HG03432 (cell line): ENCODE measurements at regions not wholly inside any gene's neighbourhood (a gene's known extent, or its start where the extent isn't known, plus 50 kb on each side); places are given as distances from the start of the nearest gene placed in this dataset.
"Not testable (repeated sequence)": the region's sequence is repeated elsewhere in the genome, so short reads cannot be mapped to it uniquely, and the experiment has no call there.

Experiments
- ATAC-seq: cut with Tn5 transposase; IDR thresholded peaks from one replicate; pipeline ENCODE4 v1.9.1; 2021; ENCODE audit warnings: mild to moderate bottlenecking, moderate library complexity; ENCODE audit not compliant: unreplicated experiment

DNA sequence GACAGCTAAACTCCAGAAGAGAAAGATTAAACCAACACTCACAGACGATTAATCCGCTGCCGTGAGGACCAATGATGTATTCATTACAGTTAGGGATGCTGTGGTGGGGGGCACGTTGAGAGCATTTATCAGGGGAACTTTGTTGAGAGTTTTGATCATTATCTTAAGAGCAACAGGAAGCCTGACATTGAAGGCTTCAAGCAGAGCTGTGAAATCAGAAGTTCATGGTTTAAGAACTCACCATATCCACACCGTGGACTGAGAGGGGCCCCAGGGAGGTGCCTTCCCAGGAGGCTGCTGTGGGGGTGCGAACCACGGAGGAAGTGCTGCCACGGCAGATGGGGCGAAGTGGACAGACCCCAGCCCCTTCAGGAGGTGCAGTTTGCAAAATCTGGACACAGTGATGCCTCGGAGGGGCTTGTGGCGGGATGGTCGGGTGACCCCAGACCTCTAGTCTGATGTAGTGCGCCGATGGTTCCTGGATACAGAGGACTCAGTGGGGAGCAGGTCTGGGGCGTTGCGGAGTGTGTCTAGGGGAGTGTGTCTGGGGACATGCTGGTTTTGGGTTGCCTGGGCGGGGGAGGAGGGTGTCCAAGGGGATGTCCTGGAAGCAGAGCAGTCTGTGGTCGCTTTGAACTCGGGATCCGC lies 73.0 kb downstream of the DIO3 start:
- ATAC-seq, result no peak

DNA sequence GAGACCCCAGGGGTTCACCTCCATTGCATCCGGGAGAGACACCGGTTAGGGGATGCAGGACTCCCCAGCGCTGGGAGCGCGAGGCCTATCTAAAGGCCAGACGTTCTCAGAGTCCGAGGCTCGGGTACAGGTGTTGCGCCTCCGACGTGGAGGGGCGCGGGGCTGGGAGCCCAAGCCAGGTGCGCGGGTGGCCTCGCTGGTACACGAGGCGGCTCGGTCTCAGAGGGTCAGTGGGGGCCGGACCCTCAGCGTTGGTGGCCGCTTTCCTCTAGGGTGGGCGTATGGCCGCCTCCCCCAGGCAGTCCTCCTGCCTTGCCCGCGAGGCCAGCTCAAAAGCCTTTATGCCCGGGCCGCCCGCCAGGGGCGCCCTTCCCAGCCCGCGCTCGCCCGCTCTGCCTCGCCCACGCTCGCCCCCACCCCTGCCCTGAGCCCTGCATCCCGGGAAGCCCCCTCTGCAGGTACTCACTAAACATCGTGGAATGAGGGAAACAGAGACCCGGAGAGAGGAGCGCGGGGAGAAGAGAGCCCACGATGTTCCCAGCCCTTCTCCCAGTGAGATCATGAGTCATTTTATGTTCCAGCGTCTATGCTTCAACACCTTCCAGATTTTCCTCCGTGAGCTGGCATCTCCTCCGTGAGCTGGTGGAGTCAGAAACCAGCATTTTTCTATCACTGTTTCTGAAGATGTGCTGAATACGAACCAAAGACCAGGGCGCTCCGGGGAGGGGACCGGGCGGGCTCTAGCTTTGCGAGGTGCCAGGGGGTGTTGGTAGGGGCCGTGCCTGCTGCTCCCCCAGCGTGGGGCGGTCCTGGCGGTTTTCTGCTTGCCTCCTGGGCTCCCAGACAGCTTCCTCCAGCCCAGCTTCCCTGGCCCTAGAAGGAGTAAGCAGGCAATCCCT lies 73.8 kb downstream of the DIO3 start:
- ATAC-seq, result no peak

DNA sequence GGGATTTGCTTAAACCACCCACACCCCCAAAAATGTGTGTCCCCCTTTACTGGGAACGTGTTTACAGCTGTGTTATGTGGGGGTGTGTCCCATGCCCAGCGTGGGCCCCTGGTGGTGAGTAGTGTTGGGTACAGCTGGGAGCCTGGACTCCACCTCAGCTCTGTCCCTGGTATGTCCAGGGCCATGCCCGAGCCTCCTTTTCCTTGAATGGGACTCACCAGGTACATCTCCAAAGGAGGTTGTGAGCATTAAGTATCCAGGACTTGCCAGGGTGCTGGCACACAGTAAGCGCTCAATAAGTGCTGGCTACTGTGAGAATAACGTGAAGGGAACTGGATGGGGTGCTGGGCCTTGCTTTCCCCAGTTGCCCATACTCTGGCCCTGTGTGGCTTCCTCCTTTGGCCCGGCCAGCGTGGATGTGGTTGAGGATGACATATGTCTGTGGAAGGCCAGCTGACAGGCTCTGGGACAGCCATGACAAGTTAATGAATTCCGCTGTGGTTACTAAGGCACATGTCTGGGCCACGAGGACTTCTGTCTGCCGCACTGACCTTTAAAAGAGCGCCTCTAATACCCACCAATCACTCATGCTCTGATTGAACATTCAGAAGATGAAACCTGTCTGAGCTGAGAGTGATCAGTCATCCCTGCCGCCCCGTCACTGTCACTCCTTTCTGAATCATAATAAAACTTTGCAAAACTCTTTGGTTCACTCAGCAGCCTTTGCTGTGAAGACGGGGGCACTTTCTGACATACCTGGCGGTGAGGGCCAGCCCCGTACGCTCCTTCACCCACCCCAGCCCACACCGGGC lies 74.7 kb downstream of the DIO3 start:
- ATAC-seq, result peak; percentile 71

DNA sequence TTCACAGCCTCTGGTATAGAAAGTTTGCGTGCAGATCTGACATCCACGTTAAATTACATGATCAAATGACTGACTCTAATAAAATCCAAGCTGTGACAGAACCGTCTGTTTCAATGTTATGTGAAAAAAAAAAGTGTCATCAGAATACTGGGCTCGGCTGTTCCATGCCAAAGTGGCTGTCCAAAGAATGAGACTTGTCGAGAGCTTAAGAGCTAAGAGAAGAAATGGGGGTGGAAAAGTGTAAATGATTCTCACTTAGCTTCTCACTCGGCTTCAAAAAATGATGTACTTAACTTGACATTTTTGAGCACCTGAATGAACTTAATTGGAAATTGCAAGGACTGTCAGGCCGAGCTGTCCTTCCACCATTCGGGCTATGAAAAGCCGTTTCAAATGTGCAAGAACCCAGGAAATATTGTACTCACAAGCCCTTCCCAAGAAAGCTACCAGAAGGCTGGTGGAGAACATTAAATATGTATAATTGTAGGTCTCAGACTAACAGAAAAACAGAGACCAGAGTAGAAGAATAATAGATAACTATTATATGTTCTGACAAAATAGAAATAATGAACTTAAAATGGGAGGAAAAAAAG lies 78.0 kb downstream of the DIO3 start:
- no peak for ATAC-seq

DNA sequence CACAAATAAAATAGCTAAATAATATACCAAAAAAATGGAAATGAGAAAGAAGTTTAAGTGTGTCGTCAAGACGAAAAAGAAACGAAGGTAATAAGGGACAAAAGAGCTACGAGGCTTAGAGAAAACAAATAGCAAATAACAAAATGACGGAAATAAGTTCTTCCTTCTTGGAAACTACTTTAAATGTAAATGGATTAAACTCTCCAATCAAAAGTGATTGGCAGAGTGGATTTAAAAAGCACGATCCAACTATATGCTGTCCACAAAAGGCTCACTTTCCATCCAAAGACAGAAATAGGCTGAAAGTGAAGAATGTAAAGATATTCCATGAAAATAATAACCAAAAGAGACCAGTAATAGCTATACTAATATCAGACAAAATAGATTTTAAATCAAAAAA lies 82.4 kb downstream of the DIO3 start:
- ATAC-seq, result no peak

DNA sequence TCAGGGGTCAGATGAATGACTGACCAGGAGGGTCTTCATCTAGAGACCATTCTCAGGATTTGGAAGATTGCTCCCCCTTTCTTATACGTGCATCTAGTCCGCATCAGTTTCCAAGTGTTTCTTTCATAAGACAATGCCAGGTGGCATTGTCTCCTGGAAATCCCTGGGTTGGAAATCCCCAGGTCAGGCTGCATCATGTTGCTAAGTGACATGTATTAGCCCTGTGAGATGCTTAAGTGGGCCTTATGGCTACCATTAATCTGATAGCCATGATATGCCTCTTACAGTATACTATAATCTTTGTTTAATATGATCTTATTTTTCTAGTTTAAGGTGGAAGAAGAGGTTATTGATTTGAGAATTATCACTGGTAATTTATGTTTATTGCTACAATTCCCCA lies 92.8 kb downstream of the DIO3 start:
- ATAC-seq, result no peak

DNA sequence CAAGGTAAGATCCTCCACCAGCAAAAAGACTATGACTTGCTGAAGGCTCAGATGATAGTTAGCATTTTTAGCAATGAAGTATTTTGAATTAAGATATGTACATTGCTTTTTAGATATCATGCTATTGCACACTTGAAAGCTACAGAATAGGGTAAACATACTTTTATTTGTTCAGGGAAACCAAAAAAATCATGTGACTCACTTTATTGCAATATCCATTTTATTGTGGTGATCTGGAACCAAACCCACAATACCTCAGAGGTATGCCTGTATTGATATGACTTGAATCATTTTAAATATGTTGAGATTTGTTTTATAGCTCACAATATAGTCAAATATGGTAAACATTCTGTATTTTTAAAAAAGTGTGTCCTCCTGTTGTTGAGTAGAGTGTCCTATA lies 96.1 kb downstream of the DIO3 start:
- ATAC-seq, result no peak

DNA sequence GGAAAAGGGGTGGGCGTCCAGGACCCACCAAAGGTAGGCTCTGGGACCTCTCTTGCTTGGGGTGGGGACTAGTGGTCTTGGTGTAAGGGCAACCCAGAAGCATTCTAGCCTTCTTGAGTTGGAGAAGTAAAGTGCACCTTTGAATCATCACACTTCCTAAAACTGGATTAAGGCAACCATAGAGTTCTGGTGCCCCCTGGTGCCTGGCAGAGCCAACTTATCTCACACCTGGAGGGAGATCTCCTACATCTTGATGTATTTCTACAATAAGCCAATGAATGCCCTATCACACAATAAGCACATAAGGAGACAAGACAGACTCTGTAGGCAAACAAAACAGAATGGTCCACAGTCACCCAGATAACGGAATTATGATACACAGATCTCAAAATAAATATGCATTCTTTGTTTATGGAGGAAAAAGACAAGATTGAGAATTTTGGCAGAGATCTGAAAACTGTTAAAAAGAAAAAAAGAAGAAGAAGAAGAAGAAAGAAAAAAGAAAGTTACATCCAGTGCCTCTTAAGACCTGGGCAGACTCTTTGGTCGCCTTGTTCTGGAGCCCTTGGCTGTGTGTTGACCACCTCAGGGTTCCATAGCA lies 95.9 kb upstream of the PPP2R5C start:
- ATAC-seq, result no peak

DNA sequence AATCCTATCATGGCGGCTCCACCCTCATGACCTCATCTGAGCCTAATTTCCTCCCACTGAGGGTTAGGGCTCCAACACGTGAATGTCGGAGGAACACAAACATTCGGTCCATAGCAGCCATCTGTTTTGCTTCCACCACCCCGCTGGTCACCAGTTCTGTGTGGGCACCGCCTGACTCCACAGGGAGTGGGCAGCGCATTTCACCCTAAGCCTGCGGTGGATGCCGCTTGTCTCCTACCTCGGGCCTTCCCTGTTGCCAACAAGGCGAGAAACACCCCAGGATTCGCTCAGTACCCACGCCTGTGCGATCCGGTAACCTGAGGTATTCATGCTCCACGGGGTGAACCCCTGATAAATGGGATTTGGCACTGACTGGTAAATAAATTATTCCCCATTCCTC lies 95.2 kb upstream of the PPP2R5C start:
- ATAC-seq, result no peak

DNA sequence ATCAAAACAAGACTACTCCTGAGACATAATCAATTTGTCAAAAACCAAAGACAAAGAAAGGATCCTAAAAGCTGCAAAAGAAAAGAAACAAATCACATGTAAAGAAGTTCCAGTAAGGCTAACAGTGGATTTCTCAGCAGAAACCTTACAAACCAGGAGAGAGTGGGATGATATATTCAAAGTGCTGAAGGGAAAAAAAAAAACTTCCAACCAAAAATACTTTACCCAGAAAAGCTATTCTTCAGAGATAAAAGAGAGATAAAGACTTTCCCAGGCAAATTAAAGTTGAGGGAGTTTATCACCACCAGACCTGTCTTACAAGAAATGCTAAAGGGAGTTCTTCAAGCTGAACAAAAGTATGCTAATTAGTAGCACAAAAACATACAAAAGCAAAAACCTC lies 91.9 kb upstream of the PPP2R5C start:
- no peak for ATAC-seq

DNA sequence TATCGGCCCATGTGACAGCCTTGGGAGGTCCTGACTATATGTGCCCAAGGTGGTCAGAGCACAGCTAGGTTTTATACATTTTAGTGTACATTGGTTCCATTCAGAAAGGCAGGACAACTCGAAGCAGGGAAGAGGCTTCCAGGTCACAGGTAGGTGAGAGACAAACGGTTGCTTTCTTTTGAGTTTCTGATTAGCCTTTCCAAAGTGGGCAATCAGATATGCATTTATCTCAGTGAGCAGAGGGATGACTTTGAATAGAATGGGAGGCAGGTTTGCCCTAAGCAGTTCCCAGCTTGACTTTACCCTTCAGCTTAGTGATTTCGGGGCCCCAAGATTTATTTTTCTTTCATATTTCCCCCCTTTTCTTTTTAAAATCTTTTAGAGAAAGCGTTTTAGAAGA lies 87.6 kb upstream of the PPP2R5C start:
- no peak for ATAC-seq

DNA sequence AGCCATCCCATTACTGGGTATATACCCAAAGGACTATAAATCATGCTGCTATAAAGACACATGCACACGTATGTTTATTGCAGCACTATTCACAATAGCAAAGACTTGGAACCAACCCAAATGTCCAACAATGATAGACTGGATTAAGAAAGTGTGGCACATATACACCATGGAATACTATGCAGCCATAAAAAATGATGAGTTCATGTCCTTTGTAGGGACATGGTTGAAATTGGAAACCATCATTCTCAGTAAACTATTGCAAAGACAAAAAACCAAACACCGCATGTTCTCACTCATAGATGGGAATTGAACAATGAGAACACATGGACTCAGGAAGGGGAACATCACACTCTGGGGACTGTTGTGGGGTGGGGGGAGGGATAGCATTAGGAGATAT lies 85.7 kb upstream of the PPP2R5C start:
- not testable (repeated sequence) for ATAC-seq

DNA sequence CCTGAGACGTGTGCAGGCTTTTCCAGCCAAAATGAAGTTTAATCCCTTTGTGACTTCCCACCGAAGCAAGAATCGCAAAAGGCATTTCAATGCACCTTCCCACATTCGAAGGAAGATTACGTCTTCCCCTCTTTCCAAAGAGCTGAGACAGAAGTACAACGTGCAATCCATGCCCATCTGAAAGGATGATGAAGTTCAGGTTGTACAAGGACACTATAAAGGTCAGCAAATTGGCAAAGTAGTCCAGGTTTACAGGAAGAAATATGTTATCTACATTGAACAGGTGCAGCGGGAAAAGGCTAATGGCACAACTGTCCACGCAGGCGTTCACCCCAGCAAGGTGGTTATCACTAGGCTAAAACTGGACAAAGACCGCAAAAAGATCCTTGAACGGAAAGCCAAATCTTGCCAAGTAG lies 83.6 kb upstream of the PPP2R5C start:
- not testable (repeated sequence) for ATAC-seq

DNA sequence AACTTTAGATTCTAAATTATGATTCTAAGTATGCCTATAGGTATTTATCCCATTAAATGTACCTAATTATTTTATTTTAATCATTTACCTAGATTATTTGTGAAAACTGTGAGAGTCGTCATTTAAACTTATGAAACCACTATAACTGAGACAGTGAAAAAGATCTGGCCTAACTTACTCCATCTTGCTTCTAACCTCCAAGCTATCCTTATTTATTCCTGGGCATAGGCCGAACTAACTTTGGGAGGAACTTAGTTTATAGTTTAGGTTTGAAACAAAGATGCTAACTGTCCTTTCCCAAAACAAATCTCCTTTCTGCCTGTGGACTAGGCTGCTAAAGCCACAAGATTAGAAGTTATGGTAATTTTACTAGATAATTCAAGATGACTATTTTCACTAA lies 79.7 kb upstream of the PPP2R5C start:
- no peak for ATAC-seq

DNA sequence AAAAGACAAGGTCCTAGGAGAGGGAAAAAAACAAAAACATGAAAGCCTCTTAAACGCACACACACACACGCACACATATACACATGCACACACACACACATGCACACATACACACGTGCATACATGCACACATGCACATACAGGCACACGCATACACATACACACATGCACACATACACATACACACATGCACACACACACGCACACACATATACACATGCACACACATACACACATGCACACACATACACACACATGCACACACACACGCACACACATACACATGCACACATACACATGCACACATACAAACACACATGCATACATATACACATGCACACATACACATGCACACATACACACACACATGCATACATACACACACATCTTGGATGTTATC lies 78.1 kb upstream of the PPP2R5C start:
- ATAC-seq, result no peak

DNA sequence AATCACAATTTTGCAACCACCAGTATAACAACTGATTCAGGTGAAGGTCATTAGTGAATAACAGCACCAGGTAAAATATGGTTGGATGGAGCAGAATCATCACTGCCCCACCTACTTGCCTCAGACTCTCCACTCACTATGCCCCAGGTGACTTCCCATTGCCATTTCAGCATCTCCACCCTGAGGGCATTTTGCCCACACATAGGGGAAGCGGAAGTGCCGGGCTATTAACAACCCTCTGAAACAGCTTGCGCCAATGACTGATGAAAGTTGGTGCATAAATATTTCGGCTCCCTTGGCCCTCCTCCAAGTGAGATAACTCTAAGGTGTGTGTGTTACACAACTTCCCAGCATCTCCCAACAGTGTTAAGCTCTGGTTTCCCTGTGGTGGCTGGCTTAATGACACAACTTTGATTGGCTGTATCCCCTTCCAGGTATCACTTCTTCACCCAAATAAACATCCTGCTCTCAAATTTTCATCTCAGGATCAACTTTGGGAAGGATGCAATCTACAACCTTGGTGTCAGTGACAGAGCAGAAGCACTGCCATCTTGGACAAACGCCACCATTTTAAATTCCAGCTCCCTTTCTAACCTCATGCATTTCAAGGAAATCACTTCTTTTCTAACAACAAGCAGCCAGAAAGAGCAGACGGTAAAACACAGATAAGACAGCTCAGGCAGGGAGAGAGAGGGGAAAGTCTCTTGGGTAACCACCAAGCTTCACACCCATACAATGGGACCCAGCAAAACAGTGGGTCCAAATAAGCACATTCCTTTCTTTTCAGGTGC lies 73.6 kb upstream of the PPP2R5C start:
- no peak for ATAC-seq

DNA sequence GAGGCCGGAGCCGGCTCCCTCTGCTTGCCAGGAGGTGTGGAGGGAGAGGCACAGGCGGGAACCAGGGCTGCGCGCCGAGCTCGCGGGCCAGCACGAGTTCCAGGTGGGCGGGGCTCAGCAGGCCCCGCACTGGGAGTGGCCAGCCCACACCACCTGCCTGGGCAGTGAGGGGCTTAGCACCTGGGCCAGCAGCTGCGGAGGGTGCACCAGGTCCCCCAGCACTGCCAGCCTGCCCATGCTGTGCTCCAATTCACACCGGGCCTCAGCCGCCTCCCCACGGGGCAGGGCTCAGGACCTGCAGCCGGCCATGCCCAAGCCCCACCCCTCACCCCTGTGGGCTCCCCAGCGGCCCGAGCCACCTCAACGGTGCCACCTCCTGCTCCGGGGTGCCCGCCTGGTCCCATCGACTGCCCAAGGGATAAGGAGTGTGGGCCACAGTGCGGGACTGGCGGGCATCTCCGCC lies 72.4 kb upstream of the PPP2R5C start:
- no peak for ATAC-seq

DNA sequence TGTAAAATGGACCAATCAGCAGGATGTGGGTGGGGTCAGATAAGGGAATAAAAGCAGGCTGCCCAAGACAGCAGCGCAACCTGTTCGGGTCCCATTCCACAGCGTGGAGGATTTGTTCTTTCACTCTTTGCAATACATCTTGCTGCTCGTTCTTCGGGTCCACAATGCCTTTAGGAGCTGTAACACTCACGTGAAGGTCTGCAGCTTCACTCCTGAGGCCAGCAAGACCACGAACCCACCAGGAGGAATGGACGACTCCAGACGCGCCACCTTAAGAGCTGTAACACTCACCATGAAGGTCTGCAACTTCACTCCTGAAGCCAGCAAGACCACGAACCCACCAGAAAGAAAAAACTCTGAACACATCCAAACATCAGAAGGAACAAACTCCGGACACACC lies 71.5 kb upstream of the PPP2R5C start:
- not testable (repeated sequence) for ATAC-seq

DNA sequence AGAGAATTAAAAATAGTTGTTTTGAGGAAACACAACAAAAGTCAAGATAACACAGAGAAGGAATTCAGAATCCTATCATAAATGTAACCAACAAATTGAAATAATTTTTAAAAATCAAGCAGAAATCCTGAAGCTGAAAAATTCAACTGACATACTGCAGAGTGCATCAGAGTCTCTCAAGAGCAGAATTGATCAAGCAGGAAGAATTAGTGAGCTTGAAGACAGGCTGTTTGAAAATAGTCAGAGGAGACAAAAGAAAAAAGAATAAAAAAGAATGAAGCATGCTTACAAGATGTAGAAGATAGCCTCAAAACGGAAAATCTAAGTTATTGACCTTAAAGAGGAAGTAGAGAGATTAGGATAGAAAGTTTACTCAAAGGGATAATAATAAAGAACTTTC lies 65.8 kb upstream of the PPP2R5C start:
- no peak for ATAC-seq

DNA sequence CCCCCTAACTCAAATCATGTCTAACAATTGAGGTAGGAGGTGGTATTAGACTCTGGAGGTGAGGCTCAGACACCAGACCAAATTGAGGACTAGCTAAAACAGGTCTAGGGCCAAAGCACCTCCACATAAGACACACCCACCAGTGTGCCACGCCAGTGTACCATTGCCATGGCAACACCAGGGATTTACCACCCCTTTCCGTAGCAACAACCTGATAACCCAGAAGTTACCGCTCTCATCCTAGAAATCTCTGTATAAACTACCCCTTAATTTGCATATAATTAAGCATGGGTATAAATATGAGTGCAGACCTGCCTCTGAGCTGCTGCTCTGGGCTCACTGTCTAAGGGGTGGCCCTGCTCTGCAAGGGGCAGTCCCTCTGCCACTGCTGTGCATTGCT lies 57.4 kb upstream of the PPP2R5C start:
- ATAC-seq, result no peak
